Stimulated activated CD4-positive, alpha-beta T cell treated with anti-CD3 and anti-CD28 coated beads, Interleukin-1b, Interleukin-23, amount 100 ng/mL, for 4 hours (primary cell): ENCODE measurements at regions not wholly inside any gene's neighbourhood (a gene's known extent, or its start where the extent isn't known, plus 50 kb on each side); places are given as distances from the start of the nearest gene placed in this dataset.
"Not testable (repeated sequence)": the region's sequence is repeated elsewhere in the genome, so short reads cannot be mapped to it uniquely, and the experiment has no call there.

ENCODE experiments used
- DNase-seq, 2 donors: peaks; one replicate each; pipeline ENCODE4 v3.0.0-alpha.2; 2020; ENCODE audit warnings: low read depth in 2 of 2

GRCh38 chr6:163888030-163888819, 473.7 kb downstream of the QKI start:
- DNase-seq, result no peak

- no peak for DNase-seq
Measured at GRCh38 chr6:163886428-163886827, 471.9 kb downstream of the QKI start.

DNA sequence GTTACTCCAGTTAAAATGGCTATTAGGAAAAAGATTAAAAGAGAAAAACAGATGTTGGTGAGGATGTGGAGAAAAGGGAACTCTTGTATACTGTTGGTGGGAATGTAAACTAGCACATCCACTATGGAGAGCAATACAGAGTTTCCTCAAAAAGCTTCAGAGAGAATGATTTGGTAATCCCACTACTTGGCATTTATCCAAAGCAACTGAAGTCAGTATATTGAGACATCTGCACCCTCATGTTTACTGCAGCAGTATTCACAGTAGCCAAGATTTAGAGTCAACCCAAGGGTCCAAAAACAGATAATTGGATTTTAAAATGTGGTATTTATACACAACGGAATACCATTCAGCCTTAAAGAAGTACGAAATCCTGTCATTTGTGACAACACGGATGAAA, 469.5 kb downstream of the QKI start:
- no peak for DNase-seq

DNA sequence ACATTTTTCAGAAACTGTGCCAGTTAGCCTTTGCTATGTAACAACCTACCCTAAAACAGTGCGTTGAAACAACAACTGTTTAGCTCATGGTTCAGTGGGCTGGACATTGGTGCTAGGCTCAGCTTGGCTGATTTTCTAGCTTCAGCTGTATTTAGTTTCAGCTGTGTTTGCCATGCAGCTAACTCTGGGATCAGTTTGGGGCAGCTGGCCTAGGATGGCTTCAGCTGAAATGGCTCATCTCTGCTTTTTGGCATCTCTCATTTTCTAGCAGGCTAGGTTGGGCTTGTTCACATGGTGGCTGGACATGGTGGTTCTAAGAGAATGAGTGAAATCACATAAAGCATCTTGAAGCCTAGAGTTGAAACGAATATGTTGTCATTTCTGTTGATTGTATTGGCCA, 464.2 kb downstream of the QKI start:
- no peak for DNase-seq

GRCh38 chr6:163877877-163878639, 463.5 kb downstream of the QKI start:
- no peak for DNase-seq

- no peak for DNase-seq
Measured at GRCh38 chr6:163876391-163876790, 461.9 kb downstream of the QKI start.

- no peak for DNase-seq
Measured at GRCh38 chr6:163874784-163875183, 460.3 kb downstream of the QKI start.

DNA sequence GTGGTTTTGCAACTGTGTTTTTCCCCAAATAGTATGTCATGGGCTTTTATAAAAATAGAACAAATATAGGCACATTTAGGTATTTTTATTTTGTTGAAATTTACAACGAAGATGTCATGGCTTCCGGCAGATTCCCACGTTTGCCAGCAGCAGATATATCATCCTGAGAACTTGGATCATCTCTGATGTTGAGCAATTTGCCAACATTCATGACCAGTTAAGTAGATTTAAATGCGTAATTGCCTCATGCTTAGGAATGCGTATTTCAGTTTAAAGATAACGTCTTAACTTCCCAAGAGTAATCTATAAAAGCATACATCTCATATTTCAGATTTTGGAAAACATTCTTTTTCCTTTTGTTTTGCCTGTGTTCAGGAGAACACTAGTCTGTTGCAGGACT, 457.8 kb downstream of the QKI start:
- DNase-seq, result no peak

GRCh38 chr6:163871616-163872015, 457.1 kb downstream of the QKI start:
- no peak for DNase-seq

- no peak for DNase-seq
Measured at GRCh38 chr6:163867518-163868292, 453.2 kb downstream of the QKI start.

- no peak for DNase-seq
Measured at GRCh38 chr6:163866192-163866591, 451.7 kb downstream of the QKI start.

DNA sequence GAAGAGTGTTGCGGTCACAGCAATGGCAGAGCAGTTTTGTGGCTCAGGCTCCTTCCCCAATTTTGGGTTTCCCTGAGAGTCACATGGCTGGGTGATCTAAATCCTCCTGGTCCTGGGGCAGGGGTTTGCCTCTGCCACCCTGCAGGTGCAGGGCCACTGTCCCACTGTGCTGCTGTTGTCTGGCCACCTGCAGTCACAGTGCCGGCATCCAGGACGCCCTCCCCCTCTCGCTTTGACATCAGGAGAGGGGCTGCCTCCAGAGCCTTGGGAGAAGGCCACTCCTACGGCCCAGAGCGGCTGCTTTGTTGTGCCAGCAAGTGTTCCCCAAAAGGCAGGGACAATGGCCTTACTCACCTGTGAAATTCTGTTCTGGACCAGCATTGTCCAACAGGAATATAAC, 449.0 kb downstream of the QKI start:
- no peak for DNase-seq

- no peak for DNase-seq
Measured at GRCh38 chr6:163862701-163863100, 448.2 kb downstream of the QKI start.

DNA sequence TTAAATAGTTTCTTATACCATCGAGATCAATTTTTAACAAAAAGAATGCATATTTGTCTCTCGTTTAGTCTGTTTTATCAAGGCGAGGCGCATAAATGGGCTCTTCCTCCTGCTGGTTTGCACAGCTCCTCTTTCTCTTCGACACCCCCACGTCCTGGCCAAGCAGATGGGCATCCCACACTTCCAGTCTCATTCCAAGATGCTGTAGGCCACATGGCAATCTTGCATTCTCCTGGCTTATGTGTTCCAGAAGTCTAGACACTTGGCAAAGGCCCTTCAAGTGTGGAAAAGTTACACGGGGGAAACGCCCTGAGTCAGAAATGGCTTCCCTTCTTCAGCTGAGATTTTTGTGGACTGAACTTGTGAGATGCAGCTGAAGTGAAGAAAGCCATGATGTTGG, 447.1 kb downstream of the QKI start:
- DNase-seq, result no peak

GRCh38 chr6:163860287-163861081, 446.0 kb downstream of the QKI start:
- DNase-seq, result no peak

- not testable (repeated sequence) for DNase-seq
Measured at GRCh38 chr6:163858870-163859269, 444.4 kb downstream of the QKI start.

- DNase-seq, result no peak
Measured at GRCh38 chr6:163857421-163857820, 442.9 kb downstream of the QKI start.

DNA sequence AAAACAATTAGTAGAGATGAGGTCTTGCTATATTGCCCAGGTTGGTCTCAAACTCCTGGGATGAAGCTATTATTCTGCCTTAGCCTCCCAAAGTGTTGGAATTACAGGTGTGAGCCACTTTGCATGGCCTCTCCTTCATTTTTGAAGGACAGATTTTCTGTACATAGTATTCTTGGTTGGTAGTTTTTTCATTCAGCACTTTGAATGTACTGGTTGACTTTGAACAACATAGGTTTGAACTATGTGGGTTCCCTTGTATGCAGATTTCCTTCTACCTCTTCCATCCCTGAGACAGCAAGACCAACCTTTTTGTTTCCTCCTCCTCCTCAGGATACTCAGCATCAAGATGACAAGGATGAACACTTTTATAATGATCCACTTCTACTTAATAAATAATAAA, 436.4 kb downstream of the QKI start:
- DNase-seq, result no peak

- DNase-seq, result no peak
Measured at GRCh38 chr6:163844761-163845160, 430.2 kb downstream of the QKI start.

DNA sequence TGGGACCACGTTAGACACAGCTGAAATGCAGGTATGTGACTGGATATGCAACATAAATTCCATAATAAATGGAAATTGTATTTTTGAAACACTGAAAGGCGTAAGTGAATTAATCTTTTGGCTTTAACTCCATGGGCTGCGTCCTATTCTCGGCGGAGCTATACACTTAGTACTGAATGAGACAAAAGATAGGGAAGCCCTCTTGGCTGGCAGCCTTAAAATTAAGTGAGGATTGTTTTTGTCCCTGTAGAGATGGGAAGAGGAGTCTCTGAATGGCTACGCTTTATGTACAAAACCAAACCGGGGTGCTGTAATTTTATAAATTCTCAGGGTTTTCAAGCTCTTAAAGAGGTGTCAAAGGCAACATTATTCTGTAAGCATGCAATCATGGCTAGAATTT, 429.8 kb downstream of the QKI start:
- no peak for DNase-seq

GRCh38 chr6:163843218-163843617, 428.7 kb downstream of the QKI start:
- no peak for DNase-seq

GRCh38 chr6:163842467-163842866, 427.9 kb downstream of the QKI start:
- no peak for DNase-seq
